ENCODE measurements at regions not wholly inside any gene's neighbourhood (a gene's known extent, or its start where the extent isn't known, plus 50 kb on each side); places are given as distances from the start of the nearest gene placed in this dataset.

GRCh38 chr5:17042041-17042440 lies 106.0 kb upstream of the MYO10 start:
- no peaks in the 10 kb centered on the region for H3K36me3 ChIP-seq
- no peak overlapping the region for H3K27ac ChIP-seq
- no peaks in the 10 kb centered on the region for H3K4me1 ChIP-seq (ENCODE audit: low read depth)
- H3K27me3 ChIP-seq, result no peaks in the 10 kb centered on the region
- no peaks in the 10 kb centered on the region for H3K9me3 ChIP-seq (ENCODE audit: low read depth)
- no peak overlapping the region for H3K4me3 ChIP-seq
- no peak for TF ChIP-seq CTCF (IDR thresholded peaks at IDR 0.05; ENCODE audit: low read depth, low read length)
- no peak for DNase-seq (ENCODE audit: low read depth in 1 of 2, low spot score in 1 of 2)

- Histone ChIP-seq H3K36me3 (no peaks in the 10 kb centered on the region), H3K4me1 (ENCODE audit: low read depth) (no peaks in the 10 kb centered on the region), H3K27me3 (no peaks in the 10 kb centered on the region), H3K27ac (no peak overlapping the region), H3K4me3 (no peak overlapping the region), H3K9me3 (ENCODE audit: low read depth) (no peaks in the 10 kb centered on the region)
- DNase-seq (ENCODE audit: low read depth in 1 of 2, low spot score in 1 of 2), result no peak
- TF ChIP-seq CTCF (IDR thresholded peaks at IDR 0.05; ENCODE audit: low read depth, low read length), result no peak
Observed at GRCh38 chr5:17046320-17046719, 110.2 kb upstream of the MYO10 start.

- TF ChIP-seq CTCF (IDR thresholded peaks at IDR 0.05; ENCODE audit: low read depth, low read length), result no peak
- H3K27me3 ChIP-seq, result no peaks in the 10 kb centered on the region
- DNase-seq (ENCODE audit: low read depth in 1 of 2, low spot score in 1 of 2), result no peak
- H3K9me3 ChIP-seq (ENCODE audit: low read depth), result no peaks in the 10 kb centered on the region
- no peak overlapping the region for H3K4me3 ChIP-seq
- H3K36me3 ChIP-seq, result no peaks in the 10 kb centered on the region
- H3K27ac ChIP-seq, result no peak overlapping the region
- no peaks in the 10 kb centered on the region for H3K4me1 ChIP-seq (ENCODE audit: low read depth)
Observed at GRCh38 chr5:17050236-17050635, 114.1 kb upstream of the MYO10 start.

- no peak for TF ChIP-seq CTCF (IDR thresholded peaks at IDR 0.05; ENCODE audit: low read depth, low read length)
- H3K4me1 ChIP-seq (ENCODE audit: low read depth), result no peaks in the 10 kb centered on the region
- DNase-seq (ENCODE audit: low read depth in 1 of 2, low spot score in 1 of 2), result no peak
- no peaks in the 10 kb centered on the region for H3K9me3 ChIP-seq (ENCODE audit: low read depth)
- no peak overlapping the region for H3K4me3 ChIP-seq
- no peak overlapping the region for H3K27ac ChIP-seq
- H3K36me3 ChIP-seq, result no peaks in the 10 kb centered on the region
- H3K27me3 ChIP-seq, result no peaks in the 10 kb centered on the region
Observed at GRCh38 chr5:17054911-17055310, 118.8 kb upstream of the MYO10 start.

- Histone ChIP-seq H3K9me3 (ENCODE audit: low read depth) (no peaks in the 10 kb centered on the region), H3K27me3 (no peaks in the 10 kb centered on the region), H3K36me3 (no peaks in the 10 kb centered on the region), H3K4me3 (no peak overlapping the region), H3K27ac (no peak overlapping the region), H3K4me1 (ENCODE audit: low read depth) (no peaks in the 10 kb centered on the region)
- no peak for TF ChIP-seq CTCF (IDR thresholded peaks at IDR 0.05; ENCODE audit: low read depth, low read length)
- no peak for DNase-seq (ENCODE audit: low read depth in 1 of 2, low spot score in 1 of 2)
Observed at GRCh38 chr5:17056141-17056631, 120.1 kb upstream of the MYO10 start.

- no peak for TF ChIP-seq CTCF (IDR thresholded peaks at IDR 0.05; ENCODE audit: low read depth, low read length)
- Histone ChIP-seq H3K9me3 (ENCODE audit: low read depth) (no peaks in the 10 kb centered on the region), H3K27ac (no peak overlapping the region), H3K4me1 (ENCODE audit: low read depth) (no peaks in the 10 kb centered on the region), H3K27me3 (no peaks in the 10 kb centered on the region), H3K36me3 (no peaks in the 10 kb centered on the region), H3K4me3 (no peak overlapping the region)
- DNase-seq (ENCODE audit: low read depth in 1 of 2, low spot score in 1 of 2), result no peak
Observed at GRCh38 chr5:17058438-17058837, 122.3 kb upstream of the MYO10 start.

Data from cardiac muscle cell (in vitro differentiated cells and primary cell).